ENCODE measurements at regions not wholly inside any gene's neighbourhood (a gene's known extent, or its start where the extent isn't known, plus 50 kb on each side); places are given as distances from the start of the nearest gene placed in this dataset.

GRCh38 chr14:75359098-75359497 is 68.7 kb upstream of the JDP2 start:
- H3K27ac Mint-ChIP-seq, result no peak overlapping the region
- peaks cover 7% of the 10 kb centered on the region for H3K27me3 Mint-ChIP-seq (ENCODE audit: low read depth, poor library complexity)
- peaks cover 10% of the 10 kb centered on the region for H3K4me1 Mint-ChIP-seq
- DNase-seq, result no peak
- no peaks in the 10 kb centered on the region for H3K9me3 Mint-ChIP-seq
- no peaks in the 10 kb centered on the region for H3K36me3 Mint-ChIP-seq (ENCODE audit: low read depth)
- no peak overlapping the region for H3K4me3 Mint-ChIP-seq
- no peak for TF ChIP-seq CTCF (IDR thresholded peaks at IDR 0.05)

- Mint-ChIP-seq H3K4me3 (no peak overlapping the region), H3K9me3 (no peaks in the 10 kb centered on the region), H3K27ac (no peak overlapping the region), H3K27me3 (ENCODE audit: low read depth, poor library complexity) (peaks cover 14% of the 10 kb centered on the region), H3K36me3 (ENCODE audit: low read depth) (no peaks in the 10 kb centered on the region), H3K4me1 (peaks cover 10% of the 10 kb centered on the region)
- DNase-seq, result no peak
- TF ChIP-seq CTCF (IDR thresholded peaks at IDR 0.05), result no peak
Measured at GRCh38 chr14:75361041-75361440, 66.8 kb upstream of the JDP2 start.

DNA sequence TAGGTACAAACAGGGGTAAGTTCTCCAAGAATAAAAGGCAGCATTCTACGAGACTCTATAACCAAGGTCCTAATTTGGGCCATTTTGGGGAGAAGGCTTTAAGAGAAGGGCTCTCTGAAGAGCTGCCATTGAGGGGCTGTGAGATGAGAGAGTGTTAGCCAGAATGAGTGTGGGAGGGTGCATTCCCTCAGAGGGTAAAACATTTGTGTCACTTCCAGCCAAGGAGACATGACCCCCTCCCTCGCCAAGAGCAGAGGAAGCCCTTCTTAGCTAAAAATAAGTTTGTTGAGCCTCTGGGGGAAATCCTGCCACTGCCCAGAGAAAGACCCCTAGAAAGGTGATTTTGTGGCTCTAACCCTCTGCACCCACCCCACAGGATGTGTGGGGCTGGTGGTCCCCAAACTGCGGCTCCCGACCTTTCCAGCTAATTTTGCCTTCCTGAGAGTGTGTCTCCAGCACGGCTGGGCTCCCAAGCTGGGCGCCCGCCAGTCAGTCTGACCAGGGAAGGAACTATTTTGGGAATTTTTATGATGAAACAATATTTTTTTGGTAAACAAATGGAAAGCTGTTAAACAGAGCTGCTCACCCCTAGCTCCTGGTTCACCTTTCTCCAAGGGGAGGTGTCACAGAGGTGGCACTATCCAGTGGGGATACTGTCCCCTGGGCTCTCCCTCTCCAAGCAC is 65.9 kb upstream of the JDP2 start:
- no peak overlapping the region for H3K27ac Mint-ChIP-seq
- no peak for TF ChIP-seq CTCF (IDR thresholded peaks at IDR 0.05)
- H3K9me3 Mint-ChIP-seq, result no peaks in the 10 kb centered on the region
- no peaks in the 10 kb centered on the region for H3K36me3 Mint-ChIP-seq (ENCODE audit: low read depth)
- peaks cover 10% of the 10 kb centered on the region for H3K4me1 Mint-ChIP-seq
- H3K4me3 Mint-ChIP-seq, result no peak overlapping the region
- no peak for DNase-seq
- peaks cover 14% of the 10 kb centered on the region for H3K27me3 Mint-ChIP-seq (ENCODE audit: low read depth, poor library complexity)

- no peak overlapping the region for H3K27ac Mint-ChIP-seq
- peaks cover 13% of the 10 kb centered on the region for H3K27me3 Mint-ChIP-seq (ENCODE audit: low read depth, poor library complexity)
- H3K4me3 Mint-ChIP-seq, result no peak overlapping the region
Measured at GRCh38 chr14:75363130-75363529, 64.7 kb upstream of the JDP2 start.

GRCh38 chr14:75363570-75364227 is 64.1 kb upstream of the JDP2 start:
- TF ChIP-seq CTCF (IDR thresholded peaks at IDR 0.05), result no peak
- H3K4me1 Mint-ChIP-seq, result peaks cover 10% of the 10 kb centered on the region
- DNase-seq, result no peak
- H3K36me3 Mint-ChIP-seq (ENCODE audit: low read depth), result peaks cover 2% of the 10 kb centered on the region
- no peak overlapping the region for H3K4me3 Mint-ChIP-seq
- H3K27me3 Mint-ChIP-seq (ENCODE audit: low read depth, poor library complexity), result peaks cover 10% of the 10 kb centered on the region
- peaks cover 2% of the 10 kb centered on the region for H3K9me3 Mint-ChIP-seq
- no peak overlapping the region for H3K27ac Mint-ChIP-seq

More at GRCh38 chr14:75363130-75363529, 64.7 kb upstream of the JDP2 start:
- Mint-ChIP-seq H3K4me1 (peaks cover 10% of the 10 kb centered on the region), H3K9me3 (no peaks in the 10 kb centered on the region), H3K36me3 (ENCODE audit: low read depth) (no peaks in the 10 kb centered on the region)
- no peak for DNase-seq
- no peak for TF ChIP-seq CTCF (IDR thresholded peaks at IDR 0.05)

DNA sequence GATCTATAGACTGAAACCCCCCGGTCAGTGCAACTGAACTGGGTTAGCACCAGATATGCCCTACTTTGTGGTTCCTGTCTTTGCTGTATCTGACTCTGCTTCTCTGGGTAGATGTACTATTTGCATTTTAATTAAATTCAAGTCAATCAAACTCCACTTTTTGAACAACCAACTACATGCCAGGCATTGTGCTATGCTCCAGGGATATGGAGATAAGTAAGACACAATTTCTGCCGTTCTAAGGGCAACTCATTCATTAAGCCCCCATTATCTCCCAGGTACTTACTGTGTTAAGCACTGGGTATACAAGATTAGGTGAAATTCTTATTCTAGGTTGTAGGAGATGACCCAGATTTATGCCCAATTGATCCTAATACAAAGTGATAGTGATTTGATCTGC is 62.7 kb upstream of the JDP2 start:
- DNase-seq, result no peak
- no peak for TF ChIP-seq CTCF (IDR thresholded peaks at IDR 0.05)
- Mint-ChIP-seq H3K27me3 (ENCODE audit: low read depth, poor library complexity) (peaks cover 10% of the 10 kb centered on the region), H3K4me3 (no peak overlapping the region), H3K4me1 (peaks cover 10% of the 10 kb centered on the region), H3K27ac (no peak overlapping the region), H3K9me3 (peaks cover 4% of the 10 kb centered on the region), H3K36me3 (ENCODE audit: low read depth) (peaks cover 4% of the 10 kb centered on the region)

All from nephron progenitor cell (in vitro differentiated cells).